Stomach smooth muscle (tissue), 2 donors: ENCODE measurements at regions not wholly inside any gene's neighbourhood (a gene's known extent, or its start where the extent isn't known, plus 50 kb on each side); places are given as distances from the start of the nearest gene placed in this dataset.
"Not testable (repeated sequence)": the region's sequence is repeated elsewhere in the genome, so short reads cannot be mapped to it uniquely, and the experiment has no call there.

ENCODE experiments used
- H3K27ac ChIP-seq: one replicate; pipeline ENCODE4 v1.7.0; 2013; ENCODE audit warnings: mild to moderate bottlenecking, low read length, inconsistent platforms
- H3K27me3 ChIP-seq, 2 donors: one replicate each; pipeline ENCODE4 v1.7.0; 2013; ENCODE audit warnings: low read length in 2 of 2; ENCODE audit not compliant: insufficient read depth in 2 of 2, control insufficient read depth in 1 of 2
- H3K36me3 ChIP-seq, 2 donors: one replicate each; pipeline ENCODE4 v1.7.0; 2013; ENCODE audit warnings: low read length in 2 of 2; ENCODE audit not compliant: control insufficient read depth in 2 of 2, insufficient read depth in 2 of 2
- H3K4me1 ChIP-seq: one replicate; pipeline ENCODE4 v1.7.0; 2013; ENCODE audit warnings: low read length; ENCODE audit not compliant: control insufficient read depth, insufficient read depth
- H3K4me3 ChIP-seq, 2 donors: one replicate each; pipeline ENCODE4 v1.7.0; 2013; ENCODE audit warnings: low read length in 2 of 2
- H3K9ac ChIP-seq, 2 donors: one replicate each; pipeline ENCODE4 v1.7.0; 2013; ENCODE audit warnings: low read length in 2 of 2, mild to moderate bottlenecking in 1 of 2
- H3K9me3 ChIP-seq, 2 donors: one replicate each; pipeline ENCODE4 v1.7.0; 2013; ENCODE audit warnings: low read length in 2 of 2; ENCODE audit not compliant: control insufficient read depth in 2 of 2
- donor health status: healthy.
- donor health status: Pancreatic carcinoma.

DNA sequence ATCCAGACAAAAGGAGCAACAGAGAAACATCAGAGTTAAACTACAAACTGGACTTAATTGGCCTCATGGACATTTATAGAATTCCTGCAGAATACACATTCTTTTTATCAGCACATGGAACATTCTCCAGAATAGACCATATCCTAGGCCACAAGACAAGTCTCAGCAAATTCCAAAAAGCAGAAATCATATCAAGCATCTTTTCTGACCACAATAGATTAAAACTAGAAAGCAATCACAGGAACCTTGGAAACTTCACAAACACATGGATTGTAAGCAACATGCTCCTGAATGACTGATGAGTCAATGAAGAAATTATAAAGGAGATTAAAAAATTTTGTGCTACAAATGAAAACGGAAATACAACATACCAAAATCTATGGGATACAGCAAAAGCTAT lies 526.7 kb downstream of the PCDH7 start:
- Histone ChIP-seq H3K27me3 (no peaks in the 10 kb centered on the region), H3K9ac (no peak overlapping the region), H3K27ac (no peak overlapping the region), H3K9me3 (no peaks in the 10 kb centered on the region), H3K4me1 (no peaks in the 10 kb centered on the region), H3K4me3 (no peak overlapping the region), H3K36me3 (no peaks in the 10 kb centered on the region)

DNA sequence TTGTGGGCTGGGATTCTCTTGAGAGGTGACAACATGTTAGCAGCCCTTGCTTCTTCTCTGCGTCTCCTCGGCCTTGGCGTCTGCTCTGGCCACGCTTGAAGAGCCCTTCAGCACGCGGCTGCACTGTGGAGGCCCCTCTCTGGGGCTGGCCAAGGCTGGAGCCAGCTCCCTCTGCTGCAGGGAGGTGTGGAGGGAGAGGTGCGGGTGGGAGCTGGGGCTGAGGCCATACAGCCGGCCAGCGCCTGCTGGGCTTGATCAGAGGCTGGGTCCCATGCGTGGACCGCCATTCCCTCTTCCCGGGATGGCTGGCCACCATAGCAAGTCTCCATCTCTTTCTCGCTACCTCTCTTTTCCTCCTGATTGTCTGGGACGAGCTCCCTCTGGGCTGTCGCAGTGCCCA lies 539.0 kb downstream of the PCDH7 start:
- Histone ChIP-seq H3K9me3 (no peaks in the 10 kb centered on the region), H3K4me1 (no peaks in the 10 kb centered on the region)

DNA sequence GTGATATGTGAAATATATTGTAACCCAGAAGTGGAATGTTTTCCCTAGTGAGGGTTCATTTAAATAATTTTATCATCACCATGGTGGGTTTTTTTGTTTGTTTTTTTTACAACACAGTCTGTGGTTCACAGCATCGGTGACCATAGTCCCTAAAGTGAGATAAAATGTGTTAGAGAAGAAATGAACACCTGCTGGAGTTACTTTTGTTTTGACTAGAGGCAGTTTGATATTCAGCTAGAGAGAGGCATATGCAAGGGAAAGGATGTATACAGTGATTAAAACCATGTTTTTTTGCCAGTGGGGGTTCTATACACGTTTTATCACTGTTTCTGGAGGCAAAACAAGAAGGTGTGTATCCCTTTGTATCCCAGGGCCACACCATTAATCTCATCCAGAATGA lies 541.5 kb downstream of the PCDH7 start:
- H3K27ac ChIP-seq, result no peak overlapping the region
- no peaks in the 10 kb centered on the region for H3K4me1 ChIP-seq
- no peaks in the 10 kb centered on the region for H3K36me3 ChIP-seq
- H3K9me3 ChIP-seq, result no peaks in the 10 kb centered on the region
- no peaks in the 10 kb centered on the region for H3K27me3 ChIP-seq
- no peak overlapping the region for H3K9ac ChIP-seq
- H3K4me3 ChIP-seq, result no peak overlapping the region

More for the DNA sequence above, 539.0 kb downstream of the PCDH7 start:
- Histone ChIP-seq H3K9ac (no peak overlapping the region), H3K36me3 (no peaks in the 10 kb centered on the region), H3K27me3 (no peaks in the 10 kb centered on the region), H3K27ac (no peak overlapping the region), H3K4me3 (no peak overlapping the region)

DNA sequence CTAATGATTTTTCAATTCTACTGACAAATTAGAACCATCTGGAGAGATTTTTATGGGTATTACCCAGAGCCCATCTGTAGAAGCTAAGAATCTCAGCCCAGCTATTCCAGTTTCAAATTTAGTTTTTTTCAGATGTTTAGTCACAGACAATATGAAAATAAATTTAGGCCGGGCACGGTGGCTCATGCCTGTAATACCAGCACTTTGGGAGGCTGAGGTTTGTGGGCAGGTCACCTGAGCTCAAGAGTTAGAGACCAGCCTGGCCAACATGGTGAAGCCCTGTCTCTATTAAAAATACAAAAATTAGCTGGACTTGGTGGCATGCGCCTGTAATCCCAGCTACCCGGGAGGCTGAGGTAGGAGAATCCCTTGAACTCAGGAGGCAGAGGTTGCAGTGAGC lies 545.9 kb downstream of the PCDH7 start:
- H3K9ac ChIP-seq, H3K4me1 ChIP-seq, H3K9me3 ChIP-seq, H3K27ac ChIP-seq, H3K36me3 ChIP-seq, H3K4me3 ChIP-seq, H3K27me3 ChIP-seq: not testable (repeated sequence)

DNA sequence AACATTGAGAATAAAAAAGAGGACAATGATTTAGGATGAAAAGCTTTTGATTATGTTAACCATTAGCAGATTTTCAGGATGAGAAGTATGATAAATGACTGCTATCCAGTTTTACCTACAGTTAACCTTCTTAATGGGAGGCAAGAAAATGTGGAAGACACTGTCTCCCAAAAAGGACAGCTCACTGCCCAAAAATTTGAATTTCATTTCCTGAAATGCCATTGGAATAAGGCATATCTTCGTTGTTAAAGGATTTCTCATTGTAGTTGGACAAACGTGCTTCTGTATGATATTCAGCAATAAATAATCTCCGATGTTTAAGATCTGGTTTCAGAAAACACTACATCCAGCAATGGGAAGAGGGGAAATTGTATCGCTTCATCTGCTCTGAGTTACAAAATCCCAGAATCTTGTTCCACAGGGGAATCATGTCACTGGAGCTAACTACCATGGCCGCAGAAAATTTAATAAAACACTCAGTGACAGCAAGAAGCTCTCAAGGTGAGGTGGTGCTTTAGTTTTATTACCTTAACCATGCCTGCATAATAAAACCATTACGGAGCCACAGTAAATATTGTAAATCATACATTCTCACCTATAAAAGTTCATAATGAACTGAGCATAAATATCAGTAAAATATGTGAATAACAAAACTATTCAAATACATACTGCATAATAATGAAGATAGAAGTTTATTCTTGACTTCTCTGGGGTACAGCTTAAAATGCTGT lies 552.3 kb downstream of the PCDH7 start:
- H3K9me3 ChIP-seq, result no peaks in the 10 kb centered on the region
- H3K9ac ChIP-seq, result no peak overlapping the region
- H3K4me3 ChIP-seq, result no peak overlapping the region
- H3K4me1 ChIP-seq, result no peaks in the 10 kb centered on the region
- no peaks in the 10 kb centered on the region for H3K36me3 ChIP-seq
- no peak overlapping the region for H3K27ac ChIP-seq
- no peaks in the 10 kb centered on the region for H3K27me3 ChIP-seq

DNA sequence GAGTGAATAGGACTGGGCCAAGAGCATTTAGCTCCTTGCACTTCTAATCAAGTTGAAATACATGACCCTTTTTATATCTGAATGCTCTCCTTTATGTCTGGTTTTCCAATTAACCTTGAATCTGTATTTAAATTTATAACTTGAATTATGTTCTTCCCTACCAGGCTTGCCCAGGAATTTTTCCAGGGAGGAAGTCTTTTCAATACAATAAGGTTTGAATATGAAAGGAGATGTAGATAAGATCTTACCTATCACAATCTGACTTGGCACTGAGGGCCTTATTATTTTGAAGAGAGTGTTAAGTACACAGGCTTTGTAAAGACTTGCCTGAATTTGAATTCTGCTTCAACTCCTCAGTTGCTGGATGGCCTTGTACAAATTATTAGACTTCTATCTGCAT lies 555.7 kb downstream of the PCDH7 start:
- H3K9me3 ChIP-seq, result no peaks in the 10 kb centered on the region
- H3K27me3 ChIP-seq, result no peaks in the 10 kb centered on the region
- H3K9ac ChIP-seq, result no peak overlapping the region
- no peak overlapping the region for H3K4me3 ChIP-seq
- H3K27ac ChIP-seq, result no peak overlapping the region
- H3K36me3 ChIP-seq, result no peaks in the 10 kb centered on the region
- no peaks in the 10 kb centered on the region for H3K4me1 ChIP-seq

DNA sequence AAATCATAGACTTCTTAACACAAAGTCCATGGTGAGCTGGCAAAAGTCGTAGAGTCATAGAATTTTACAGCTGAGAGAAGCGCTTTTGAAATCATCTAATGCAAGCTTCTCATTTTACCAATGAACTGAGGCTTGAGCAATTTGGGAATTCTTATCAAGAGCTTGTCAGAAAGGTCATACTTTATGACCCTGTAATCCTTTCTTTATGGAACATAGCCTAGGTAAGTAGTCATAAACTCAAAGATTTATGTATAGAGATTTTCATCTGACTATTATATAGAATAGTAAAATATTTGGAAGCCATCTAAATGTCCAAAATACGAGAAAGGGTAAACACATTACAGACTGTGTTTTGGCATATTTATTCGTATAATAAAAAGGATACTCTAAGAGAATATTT lies 563.5 kb downstream of the PCDH7 start:
- Histone ChIP-seq H3K27ac (no peak overlapping the region), H3K9me3 (no peaks in the 10 kb centered on the region), H3K9ac (no peak overlapping the region), H3K4me3 (no peak overlapping the region), H3K4me1 (no peaks in the 10 kb centered on the region), H3K27me3 (no peaks in the 10 kb centered on the region), H3K36me3 (no peaks in the 10 kb centered on the region)

DNA sequence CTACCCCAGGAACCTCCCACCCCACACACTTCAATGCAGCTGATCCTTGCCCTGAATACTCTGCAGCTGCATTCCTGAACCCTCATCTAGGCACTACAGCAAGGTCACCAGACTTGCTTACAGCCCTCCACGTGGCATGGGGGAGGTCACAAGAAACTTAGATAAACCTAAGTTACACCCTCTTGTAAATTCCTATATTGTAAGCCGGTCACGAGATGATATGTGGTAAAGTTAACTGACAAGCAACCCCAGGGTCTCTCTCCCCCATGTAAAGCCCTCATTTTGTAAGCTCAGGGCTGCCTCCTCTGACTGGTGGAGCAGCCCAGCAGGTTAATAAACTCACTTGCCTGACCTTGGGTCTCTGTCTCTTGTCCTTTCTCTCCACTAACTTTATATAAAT lies 570.7 kb downstream of the PCDH7 start:
- Histone ChIP-seq H3K27me3 (no peaks in the 10 kb centered on the region), H3K4me1 (no peaks in the 10 kb centered on the region), H3K4me3 (no peak overlapping the region), H3K27ac (no peak overlapping the region), H3K36me3 (no peaks in the 10 kb centered on the region), H3K9me3 (no peaks in the 10 kb centered on the region), H3K9ac (no peak overlapping the region)

DNA sequence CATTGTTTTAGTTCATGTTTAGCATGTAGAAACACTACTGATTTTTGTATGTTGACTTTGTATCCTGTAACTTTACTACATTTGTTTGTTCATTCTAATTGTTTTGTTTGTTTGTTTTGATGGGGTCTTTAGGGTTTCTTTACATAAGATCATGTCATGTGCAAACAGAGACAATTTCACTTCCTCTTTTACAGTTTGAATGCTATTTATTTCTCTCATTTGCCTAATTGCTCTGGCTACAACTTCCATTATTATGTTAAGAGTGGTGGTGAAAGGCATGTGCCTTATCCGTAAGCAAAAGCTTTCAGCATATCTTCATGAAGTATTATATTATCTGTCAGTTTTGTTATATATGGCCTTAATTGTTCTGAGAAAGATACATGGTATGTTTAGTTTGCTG lies 571.1 kb downstream of the PCDH7 start:
- Histone ChIP-seq H3K36me3 (no peaks in the 10 kb centered on the region), H3K9ac (no peak overlapping the region), H3K9me3 (no peaks in the 10 kb centered on the region), H3K4me3 (no peak overlapping the region), H3K27me3 (no peaks in the 10 kb centered on the region), H3K4me1 (no peaks in the 10 kb centered on the region), H3K27ac (no peak overlapping the region)

DNA sequence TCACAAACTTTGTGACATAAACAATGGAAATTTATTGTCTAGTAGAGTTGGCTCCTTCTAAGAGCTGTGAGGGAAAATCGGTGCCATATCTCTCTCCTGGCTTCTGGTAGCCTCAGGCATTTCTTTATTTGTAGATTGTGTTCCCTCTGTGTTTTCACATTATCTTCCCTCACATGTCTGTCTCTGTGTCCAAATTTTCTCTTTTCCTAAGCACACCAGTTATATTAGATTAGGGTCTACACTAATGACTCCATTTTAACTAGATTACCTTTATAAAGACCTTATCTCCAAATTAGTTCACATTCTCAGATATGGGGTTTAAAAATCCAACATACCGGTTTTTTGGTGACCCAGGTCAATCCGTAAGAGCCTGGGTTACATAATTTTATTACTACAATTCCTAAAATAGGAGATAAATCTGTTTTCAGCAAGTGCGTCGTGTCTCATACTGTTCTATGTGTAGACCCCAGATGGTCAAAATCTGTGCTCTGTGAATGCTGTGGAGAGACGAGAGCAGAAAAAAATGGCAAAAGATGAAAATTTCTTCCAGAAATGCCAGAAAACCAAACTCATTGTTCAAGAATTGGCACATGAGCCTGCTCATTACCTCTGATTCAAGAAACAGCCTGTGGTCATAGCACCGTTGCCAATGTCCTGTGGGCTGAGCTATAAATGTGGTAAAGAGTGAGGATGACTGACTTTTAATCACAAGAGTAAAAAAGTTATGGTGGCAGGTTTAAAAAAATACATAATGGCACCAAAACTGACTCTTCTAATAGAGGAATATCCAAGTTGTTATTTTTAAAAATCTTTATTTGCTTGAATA lies 574.7 kb downstream of the PCDH7 start:
- Histone ChIP-seq H3K27me3 (no peaks in the 10 kb centered on the region), H3K27ac (no peak overlapping the region), H3K9ac (no peak overlapping the region), H3K9me3 (no peaks in the 10 kb centered on the region), H3K36me3 (no peaks in the 10 kb centered on the region), H3K4me1 (no peaks in the 10 kb centered on the region), H3K4me3 (no peak overlapping the region)

DNA sequence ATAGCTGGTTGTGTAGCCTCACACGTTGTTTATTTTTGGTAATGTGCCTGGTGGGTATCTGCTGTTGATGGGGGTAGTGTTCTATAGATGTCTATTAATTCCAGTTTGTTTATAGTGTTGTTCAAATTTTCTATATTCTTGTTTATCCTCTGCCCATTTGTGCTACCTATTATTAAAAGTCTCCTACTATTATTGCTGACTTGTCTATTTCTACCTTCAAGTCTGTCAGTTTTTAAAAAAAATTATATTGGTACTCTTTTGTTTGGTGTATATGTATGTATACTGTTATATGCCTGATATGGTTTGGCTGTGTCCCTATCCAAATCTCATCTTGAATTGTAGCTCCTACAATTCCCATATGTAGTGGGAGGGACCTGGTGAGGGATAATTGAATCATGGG lies 578.6 kb downstream of the PCDH7 start:
- Histone ChIP-seq H3K9ac (no peak overlapping the region), H3K4me3 (no peak overlapping the region), H3K9me3 (no peaks in the 10 kb centered on the region), H3K36me3 (no peaks in the 10 kb centered on the region), H3K27ac (no peak overlapping the region), H3K27me3 (no peaks in the 10 kb centered on the region), H3K4me1 (no peaks in the 10 kb centered on the region)
